ENCODE measurements at regions not wholly inside any gene's neighbourhood (a gene's known extent, or its start where the extent isn't known, plus 50 kb on each side); places are given as distances from the start of the nearest gene placed in this dataset.

DNA sequence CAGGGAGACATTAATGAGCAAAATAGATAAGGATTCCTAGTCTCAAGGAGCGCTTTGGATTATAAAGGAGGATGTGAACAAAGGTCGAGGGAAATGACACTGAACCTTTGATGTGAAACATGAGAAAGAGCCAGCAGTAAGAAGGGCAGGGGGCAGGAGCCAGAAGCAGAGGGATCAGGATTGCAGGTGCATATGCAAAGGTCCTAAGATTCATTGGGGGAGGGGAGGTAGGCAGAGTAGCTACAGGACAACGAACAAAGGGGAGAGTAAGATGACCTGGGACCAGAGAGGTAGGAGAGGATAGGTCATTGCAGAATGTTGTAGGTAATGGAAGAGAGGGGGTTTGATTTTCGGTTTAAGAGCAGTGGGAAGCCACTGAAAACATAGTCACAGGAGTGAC, 129.2 kb upstream of the TRPM3 start:
- no peak for TF ChIP-seq POLR2A (IDR thresholded peaks at IDR 0.05)
- TF ChIP-seq, protein P1, sequence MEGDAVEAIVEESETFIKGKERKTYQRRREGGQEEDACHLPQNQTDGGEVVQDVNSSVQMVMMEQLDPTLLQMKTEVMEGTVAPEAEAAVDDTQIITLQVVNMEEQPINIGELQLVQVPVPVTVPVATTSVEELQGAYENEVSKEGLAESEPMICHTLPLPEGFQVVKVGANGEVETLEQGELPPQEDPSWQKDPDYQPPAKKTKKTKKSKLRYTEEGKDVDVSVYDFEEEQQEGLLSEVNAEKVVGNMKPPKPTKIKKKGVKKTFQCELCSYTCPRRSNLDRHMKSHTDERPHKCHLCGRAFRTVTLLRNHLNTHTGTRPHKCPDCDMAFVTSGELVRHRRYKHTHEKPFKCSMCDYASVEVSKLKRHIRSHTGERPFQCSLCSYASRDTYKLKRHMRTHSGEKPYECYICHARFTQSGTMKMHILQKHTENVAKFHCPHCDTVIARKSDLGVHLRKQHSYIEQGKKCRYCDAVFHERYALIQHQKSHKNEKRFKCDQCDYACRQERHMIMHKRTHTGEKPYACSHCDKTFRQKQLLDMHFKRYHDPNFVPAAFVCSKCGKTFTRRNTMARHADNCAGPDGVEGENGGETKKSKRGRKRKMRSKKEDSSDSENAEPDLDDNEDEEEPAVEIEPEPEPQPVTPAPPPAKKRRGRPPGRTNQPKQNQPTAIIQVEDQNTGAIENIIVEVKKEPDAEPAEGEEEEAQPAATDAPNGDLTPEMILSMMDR (IDR thresholded peaks at IDR 0.05) = no peak
- TF ChIP-seq EP300 (IDR thresholded peaks at IDR 0.05) = no peak
